ENCODE measurements at regions not wholly inside any gene's neighbourhood (a gene's known extent, or its start where the extent isn't known, plus 50 kb on each side); places are given as distances from the start of the nearest gene placed in this dataset.

- H3K9me3 Mint-ChIP-seq = peaks cover 3% of the 10 kb centered on the region
- H3K36me3 Mint-ChIP-seq = no peaks in the 10 kb centered on the region
- H3K4me1 Mint-ChIP-seq = no peaks in the 10 kb centered on the region
- no peak for ATAC-seq
- no peak overlapping the region for H3K27ac Mint-ChIP-seq
- no peaks in the 10 kb centered on the region for H3K27me3 Mint-ChIP-seq
- H3K4me3 Mint-ChIP-seq = no peak overlapping the region
Observed at GRCh38 chr6:95071464-95071863, 505.9 kb upstream of the MANEA start.

- ATAC-seq = no peak
- Mint-ChIP-seq H3K9me3 (no peaks in the 10 kb centered on the region), H3K4me3 (no peak overlapping the region), H3K27me3 (no peaks in the 10 kb centered on the region), H3K36me3 (no peaks in the 10 kb centered on the region), H3K4me1 (no peaks in the 10 kb centered on the region), H3K27ac (no peak overlapping the region)
Observed at GRCh38 chr6:95078457-95078856, 498.9 kb upstream of the MANEA start.

- H3K36me3 Mint-ChIP-seq = no peaks in the 10 kb centered on the region
- H3K9me3 Mint-ChIP-seq = no peaks in the 10 kb centered on the region
- H3K4me3 Mint-ChIP-seq = no peak overlapping the region
- H3K27me3 Mint-ChIP-seq = no peaks in the 10 kb centered on the region
- no peak overlapping the region for H3K27ac Mint-ChIP-seq
- ATAC-seq = no peak
- H3K4me1 Mint-ChIP-seq = no peaks in the 10 kb centered on the region
Observed at GRCh38 chr6:95081231-95081630, 496.1 kb upstream of the MANEA start.

GRCh38 chr6:95081949-95082348, 495.4 kb upstream of the MANEA start:
- H3K4me1 Mint-ChIP-seq = no peaks in the 10 kb centered on the region
- no peak for ATAC-seq
- no peaks in the 10 kb centered on the region for H3K36me3 Mint-ChIP-seq
- H3K4me3 Mint-ChIP-seq = no peak overlapping the region
- H3K27me3 Mint-ChIP-seq = no peaks in the 10 kb centered on the region
- no peak overlapping the region for H3K27ac Mint-ChIP-seq
- H3K9me3 Mint-ChIP-seq = no peaks in the 10 kb centered on the region

GRCh38 chr6:95083506-95083905, 493.8 kb upstream of the MANEA start:
- ATAC-seq = peak; percentile 50
- no peak overlapping the region for H3K27ac Mint-ChIP-seq
- no peak overlapping the region for H3K4me3 Mint-ChIP-seq
- no peaks in the 10 kb centered on the region for H3K9me3 Mint-ChIP-seq
- no peaks in the 10 kb centered on the region for H3K27me3 Mint-ChIP-seq
- H3K4me1 Mint-ChIP-seq = no peaks in the 10 kb centered on the region
- no peaks in the 10 kb centered on the region for H3K36me3 Mint-ChIP-seq

GRCh38 chr6:95084867-95085266, 492.5 kb upstream of the MANEA start:
- no peaks in the 10 kb centered on the region for H3K27me3 Mint-ChIP-seq
- no peaks in the 10 kb centered on the region for H3K36me3 Mint-ChIP-seq
- H3K27ac Mint-ChIP-seq = no peak overlapping the region
- no peaks in the 10 kb centered on the region for H3K9me3 Mint-ChIP-seq
- H3K4me1 Mint-ChIP-seq = no peaks in the 10 kb centered on the region
- ATAC-seq = peak; percentile 51
- no peak overlapping the region for H3K4me3 Mint-ChIP-seq

GRCh38 chr6:95087394-95088097, 489.8 kb upstream of the MANEA start:
- Mint-ChIP-seq H3K27ac (no peak overlapping the region), H3K9me3 (no peaks in the 10 kb centered on the region), H3K4me1 (no peaks in the 10 kb centered on the region), H3K4me3 (no peak overlapping the region), H3K36me3 (no peaks in the 10 kb centered on the region), H3K27me3 (no peaks in the 10 kb centered on the region)
- ATAC-seq = peak; percentile 35

GRCh38 chr6:95091823-95092436, 485.4 kb upstream of the MANEA start:
- Mint-ChIP-seq H3K9me3 (no peaks in the 10 kb centered on the region), H3K4me1 (no peaks in the 10 kb centered on the region), H3K36me3 (no peaks in the 10 kb centered on the region), H3K4me3 (no peak overlapping the region), H3K27me3 (no peaks in the 10 kb centered on the region), H3K27ac (no peak overlapping the region)
- no peak for ATAC-seq

- Mint-ChIP-seq H3K4me3 (no peak overlapping the region), H3K27me3 (no peaks in the 10 kb centered on the region), H3K27ac (no peak overlapping the region), H3K36me3 (no peaks in the 10 kb centered on the region), H3K4me1 (no peaks in the 10 kb centered on the region), H3K9me3 (no peaks in the 10 kb centered on the region)
- ATAC-seq = no peak
Observed at GRCh38 chr6:95093154-95093553, 484.2 kb upstream of the MANEA start.

- Mint-ChIP-seq H3K4me1 (no peaks in the 10 kb centered on the region), H3K4me3 (no peak overlapping the region), H3K9me3 (no peaks in the 10 kb centered on the region), H3K36me3 (no peaks in the 10 kb centered on the region), H3K27ac (no peak overlapping the region), H3K27me3 (no peaks in the 10 kb centered on the region)
- ATAC-seq = no peak
Observed at GRCh38 chr6:95094751-95095663, 482.3 kb upstream of the MANEA start.

GRCh38 chr6:95095855-95096254, 481.5 kb upstream of the MANEA start:
- Mint-ChIP-seq H3K9me3 (no peaks in the 10 kb centered on the region), H3K4me3 (no peak overlapping the region), H3K36me3 (no peaks in the 10 kb centered on the region), H3K27ac (no peak overlapping the region), H3K27me3 (no peaks in the 10 kb centered on the region), H3K4me1 (no peaks in the 10 kb centered on the region)
- ATAC-seq = no peak

GRCh38 chr6:95099410-95099809, 477.9 kb upstream of the MANEA start:
- Mint-ChIP-seq H3K4me1 (no peaks in the 10 kb centered on the region), H3K27ac (no peak overlapping the region), H3K27me3 (no peaks in the 10 kb centered on the region), H3K9me3 (no peaks in the 10 kb centered on the region), H3K4me3 (no peak overlapping the region), H3K36me3 (no peaks in the 10 kb centered on the region)
- no peak for ATAC-seq

- H3K36me3 Mint-ChIP-seq = no peaks in the 10 kb centered on the region
- no peak overlapping the region for H3K4me3 Mint-ChIP-seq
- H3K27ac Mint-ChIP-seq = no peak overlapping the region
- H3K27me3 Mint-ChIP-seq = no peaks in the 10 kb centered on the region
- ATAC-seq = no peak
- no peaks in the 10 kb centered on the region for H3K9me3 Mint-ChIP-seq
- H3K4me1 Mint-ChIP-seq = no peaks in the 10 kb centered on the region
Observed at GRCh38 chr6:95109212-95109611, 468.1 kb upstream of the MANEA start.

GRCh38 chr6:95110767-95111166, 466.6 kb upstream of the MANEA start:
- H3K9me3 Mint-ChIP-seq = no peaks in the 10 kb centered on the region
- no peak overlapping the region for H3K27ac Mint-ChIP-seq
- no peaks in the 10 kb centered on the region for H3K27me3 Mint-ChIP-seq

GRCh38 chr6:95117236-95117635, 460.1 kb upstream of the MANEA start:
- no peak for ATAC-seq
- Mint-ChIP-seq H3K4me1 (no peaks in the 10 kb centered on the region), H3K36me3 (no peaks in the 10 kb centered on the region), H3K27ac (no peak overlapping the region), H3K9me3 (no peaks in the 10 kb centered on the region), H3K4me3 (no peak overlapping the region), H3K27me3 (no peaks in the 10 kb centered on the region)

More at GRCh38 chr6:95110767-95111166, 466.6 kb upstream of the MANEA start:
- Mint-ChIP-seq H3K4me1 (no peaks in the 10 kb centered on the region), H3K36me3 (no peaks in the 10 kb centered on the region), H3K4me3 (no peak overlapping the region)
- no peak for ATAC-seq
